Choroid plexus epithelial cell (primary cell): ENCODE measurements at regions not wholly inside any gene's neighbourhood (a gene's known extent, or its start where the extent isn't known, plus 50 kb on each side); places are given as distances from the start of the nearest gene placed in this dataset.

Source experiments
- DNase-seq: peaks from one replicate; pipeline ENCODE4 v3.0.0-alpha.2; 2010; ENCODE audit warnings: low read depth
- H3K4me3 ChIP-seq: 2 replicates; pipeline ENCODE4 v1.5.1; 2011; ENCODE audit warnings: low read depth, mild to moderate bottlenecking, control low read depth, low read length, moderate library complexity
- TF ChIP-seq, protein P1 (sequence below): conservative IDR thresholded peaks from 2 replicates; pipeline ENCODE4 v1.5.1; 2011; ENCODE audit warnings: low read depth, mild to moderate bottlenecking, control low read depth, inconsistent platforms, low read length, moderate library complexity

DNA sequence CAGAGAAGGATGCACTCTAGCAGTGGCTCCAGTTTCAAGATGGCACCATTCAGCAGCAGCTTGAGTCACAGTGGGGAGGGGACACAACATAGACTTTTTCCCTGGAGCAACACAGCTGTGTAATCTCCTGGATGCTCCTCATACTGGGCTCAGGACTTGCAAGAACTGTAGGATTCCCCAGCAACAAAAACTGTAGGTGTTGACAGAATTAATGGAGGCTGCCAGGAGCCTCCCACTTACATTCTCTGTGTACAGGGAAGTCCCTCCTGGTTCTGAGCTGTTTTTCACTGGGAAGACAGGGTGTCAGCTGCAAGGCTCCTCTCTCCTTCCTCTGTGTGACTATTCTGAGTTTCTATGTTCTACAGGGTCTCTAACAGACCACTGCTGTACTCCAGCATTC is 217.9 kb downstream of the KIF21A start:
- no peak overlapping the region for H3K4me3 ChIP-seq
- DNase-seq, result no peak
- TF ChIP-seq, protein P1, sequence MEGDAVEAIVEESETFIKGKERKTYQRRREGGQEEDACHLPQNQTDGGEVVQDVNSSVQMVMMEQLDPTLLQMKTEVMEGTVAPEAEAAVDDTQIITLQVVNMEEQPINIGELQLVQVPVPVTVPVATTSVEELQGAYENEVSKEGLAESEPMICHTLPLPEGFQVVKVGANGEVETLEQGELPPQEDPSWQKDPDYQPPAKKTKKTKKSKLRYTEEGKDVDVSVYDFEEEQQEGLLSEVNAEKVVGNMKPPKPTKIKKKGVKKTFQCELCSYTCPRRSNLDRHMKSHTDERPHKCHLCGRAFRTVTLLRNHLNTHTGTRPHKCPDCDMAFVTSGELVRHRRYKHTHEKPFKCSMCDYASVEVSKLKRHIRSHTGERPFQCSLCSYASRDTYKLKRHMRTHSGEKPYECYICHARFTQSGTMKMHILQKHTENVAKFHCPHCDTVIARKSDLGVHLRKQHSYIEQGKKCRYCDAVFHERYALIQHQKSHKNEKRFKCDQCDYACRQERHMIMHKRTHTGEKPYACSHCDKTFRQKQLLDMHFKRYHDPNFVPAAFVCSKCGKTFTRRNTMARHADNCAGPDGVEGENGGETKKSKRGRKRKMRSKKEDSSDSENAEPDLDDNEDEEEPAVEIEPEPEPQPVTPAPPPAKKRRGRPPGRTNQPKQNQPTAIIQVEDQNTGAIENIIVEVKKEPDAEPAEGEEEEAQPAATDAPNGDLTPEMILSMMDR, result no peak

DNA sequence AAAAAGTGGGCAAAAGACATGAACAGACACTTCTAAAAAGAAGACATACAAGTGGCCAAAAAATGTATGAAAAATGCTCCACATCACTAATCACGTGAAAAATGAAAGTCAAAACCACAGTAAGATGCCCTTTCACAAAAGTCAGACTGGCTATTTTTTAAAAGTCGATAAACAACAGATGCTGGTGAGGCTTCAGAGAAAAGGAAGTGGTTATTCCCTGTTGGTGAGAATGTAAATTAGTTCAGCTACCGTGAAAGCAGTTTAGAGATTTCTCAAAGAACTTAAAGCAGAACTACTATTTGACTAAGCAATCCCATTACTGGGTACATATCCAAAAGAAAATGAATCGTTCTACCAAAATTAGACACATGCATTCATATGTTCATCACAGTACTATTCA is 237.0 kb downstream of the KIF21A start:
- H3K4me3 ChIP-seq, result no peak overlapping the region
- DNase-seq, result no peak
- TF ChIP-seq, protein P1, result no peak

DNA sequence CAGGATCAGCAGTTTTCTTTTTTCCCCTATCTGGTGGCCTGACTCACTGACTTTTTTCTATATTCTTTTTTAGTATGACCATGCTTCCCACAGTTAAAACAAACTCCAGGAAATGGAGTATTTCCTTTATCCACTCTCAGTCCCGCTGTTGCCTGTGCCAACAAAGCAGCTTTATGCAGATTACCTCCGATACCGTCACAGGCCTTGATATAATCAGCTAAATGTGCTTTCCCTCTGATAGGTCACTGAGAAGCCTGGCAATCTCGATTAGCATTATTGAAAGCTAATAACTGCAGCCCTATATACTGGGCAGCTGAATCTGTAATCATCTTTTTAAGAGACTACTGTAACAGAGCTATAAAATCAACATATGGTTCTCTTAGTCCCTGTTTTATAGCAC is 243.6 kb downstream of the KIF21A start:
- H3K4me3 ChIP-seq, result no peak overlapping the region
- DNase-seq, result no peak
- TF ChIP-seq, protein P1, result no peak

DNA sequence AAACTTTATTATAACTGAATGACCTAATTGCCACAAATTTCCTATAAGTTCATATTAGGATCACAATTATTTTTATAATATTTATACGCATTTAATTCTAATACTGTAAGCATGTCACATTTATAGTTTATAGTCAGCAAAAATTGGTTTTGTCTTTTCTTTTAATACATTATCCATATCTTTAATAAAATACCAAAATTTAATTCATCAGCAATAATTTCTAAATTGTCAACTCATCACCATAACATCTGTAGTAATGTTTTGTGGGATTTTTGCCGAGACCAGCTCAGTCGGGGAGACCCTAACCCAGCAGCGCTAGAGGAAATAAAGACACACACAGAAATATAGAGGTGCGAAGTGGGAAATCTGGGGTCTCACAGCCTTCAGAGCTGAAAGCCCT is 254.2 kb downstream of the KIF21A start:
- DNase-seq, result no peak
- no peak overlapping the region for H3K4me3 ChIP-seq

DNA sequence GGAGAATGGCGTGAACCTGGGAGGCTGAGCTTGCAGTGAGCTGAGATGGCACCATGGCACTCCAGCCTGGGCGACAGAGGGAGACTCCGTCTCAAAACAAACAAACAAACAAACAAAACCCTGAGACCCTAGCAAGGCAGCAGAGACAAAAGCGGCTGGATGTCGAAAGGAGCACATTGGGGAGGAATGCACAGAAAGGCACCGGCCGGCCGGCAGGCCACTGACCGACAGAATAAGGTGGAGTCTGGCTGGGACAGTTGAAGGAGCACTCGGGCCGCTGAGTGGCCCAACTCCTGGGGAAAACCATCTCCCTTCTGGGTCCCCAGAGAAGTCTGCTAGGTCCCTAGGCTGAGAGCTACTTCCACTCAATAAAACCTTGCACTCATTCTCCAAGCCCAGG is 256.2 kb downstream of the KIF21A start:
- DNase-seq, result no peak
- TF ChIP-seq, protein P1, result no peak

More for the DNA sequence above, 254.2 kb downstream of the KIF21A start:
- TF ChIP-seq, protein P1, result no peak

DNA sequence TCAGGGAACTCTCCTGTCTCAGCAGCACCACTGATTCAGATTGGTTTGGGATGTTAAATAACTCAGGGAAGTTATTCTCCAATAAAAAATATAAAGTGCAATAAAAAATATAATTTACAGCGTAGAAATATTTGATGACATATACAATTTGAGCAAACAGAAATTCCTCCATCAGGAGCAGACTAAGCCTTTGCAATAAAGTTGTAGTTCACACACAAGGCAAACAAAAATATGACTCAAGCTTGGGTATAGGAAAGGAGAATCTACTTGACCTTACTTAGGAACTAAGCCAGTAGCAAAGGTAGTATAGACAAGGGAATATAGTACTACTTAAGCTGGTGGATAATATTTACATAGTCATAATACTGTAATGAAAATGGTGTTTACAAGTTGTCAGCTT is 264.1 kb downstream of the KIF21A start:
- TF ChIP-seq, protein P1, result no peak
- no peak for DNase-seq
- H3K4me3 ChIP-seq, result no peak overlapping the region

More for the DNA sequence above, 256.2 kb downstream of the KIF21A start:
- H3K4me3 ChIP-seq, result no peak overlapping the region

DNA sequence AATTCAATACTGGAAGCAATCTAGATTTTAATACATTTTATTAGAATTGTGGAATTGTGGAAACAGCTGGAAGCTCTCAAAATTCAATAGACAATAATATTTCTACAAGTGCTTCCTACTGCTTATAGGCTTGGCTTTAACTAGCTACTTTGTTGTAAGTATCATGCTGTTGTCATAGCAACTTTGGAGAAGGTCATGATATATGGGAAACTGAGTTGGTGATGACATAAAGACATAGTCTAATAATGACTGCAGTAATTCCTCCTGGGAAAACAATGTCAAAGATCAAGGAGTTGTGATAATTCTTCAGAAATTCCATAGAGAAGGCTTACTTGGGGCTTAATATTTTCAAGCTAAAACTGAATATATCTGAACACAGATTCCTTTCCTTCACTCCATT is 266.6 kb downstream of the KIF21A start:
- no peak for DNase-seq
- TF ChIP-seq, protein P1, result no peak
- H3K4me3 ChIP-seq, result no peak overlapping the region
